GM19438 (cell line): ENCODE measurements at regions not wholly inside any gene's neighbourhood (a gene's known extent, or its start where the extent isn't known, plus 50 kb on each side); places are given as distances from the start of the nearest gene placed in this dataset.

Experiments
- ATAC-seq: cut with Tn5 transposase; IDR thresholded peaks from one replicate; pipeline ENCODE4 v1.9.1; 2021; ENCODE audit warnings: low read depth; ENCODE audit not compliant: unreplicated experiment

- ATAC-seq = no peak
Measured at GRCh38 chr2:177072090-177072489, 140.5 kb upstream of the HNRNPA3 start.

GRCh38 chr2:177073611-177074010 is 139.0 kb upstream of the HNRNPA3 start:
- ATAC-seq = no peak

- no peak for ATAC-seq
Measured at GRCh38 chr2:177074099-177074710, 138.4 kb upstream of the HNRNPA3 start.

- ATAC-seq = no peak
Measured at GRCh38 chr2:177075254-177075653, 137.3 kb upstream of the HNRNPA3 start.

- ATAC-seq = no peak
Measured at GRCh38 chr2:177076636-177077179, 135.9 kb upstream of the HNRNPA3 start.

GRCh38 chr2:177077778-177078177 is 134.8 kb upstream of the HNRNPA3 start:
- no peak for ATAC-seq

- no peak for ATAC-seq
Measured at GRCh38 chr2:177078416-177078815, 134.2 kb upstream of the HNRNPA3 start.

- ATAC-seq = no peak
Measured at GRCh38 chr2:177078855-177079254, 133.7 kb upstream of the HNRNPA3 start.

GRCh38 chr2:177080746-177081284 is 131.8 kb upstream of the HNRNPA3 start:
- no peak for ATAC-seq

GRCh38 chr2:177084607-177085006 is 128.0 kb upstream of the HNRNPA3 start:
- ATAC-seq = no peak

GRCh38 chr2:177088529-177088928 is 124.1 kb upstream of the HNRNPA3 start:
- ATAC-seq = no peak

GRCh38 chr2:177090967-177091366 is 121.6 kb upstream of the HNRNPA3 start:
- no peak for ATAC-seq

- no peak for ATAC-seq
Measured at GRCh38 chr2:177093371-177093770, 119.2 kb upstream of the HNRNPA3 start.

- no peak for ATAC-seq
Measured at GRCh38 chr2:177098001-177098613, 114.5 kb upstream of the HNRNPA3 start.

GRCh38 chr2:177101930-177102329 is 110.7 kb upstream of the HNRNPA3 start:
- ATAC-seq = no peak

GRCh38 chr2:177106212-177106611 is 106.4 kb upstream of the HNRNPA3 start:
- ATAC-seq = peak; percentile 72

GRCh38 chr2:177108890-177109289 is 103.7 kb upstream of the HNRNPA3 start:
- no peak for ATAC-seq

- no peak for ATAC-seq
Measured at GRCh38 chr2:177114712-177115111, 97.9 kb upstream of the HNRNPA3 start.

- ATAC-seq = no peak
Measured at GRCh38 chr2:177117755-177118154, 94.8 kb upstream of the HNRNPA3 start.

- no peak for ATAC-seq
Measured at GRCh38 chr2:177118636-177119035, 94.0 kb upstream of the HNRNPA3 start.

GRCh38 chr2:177119099-177119498 is 93.5 kb upstream of the HNRNPA3 start:
- ATAC-seq = no peak

- no peak for ATAC-seq
Measured at GRCh38 chr2:177123048-177123447, 89.5 kb upstream of the HNRNPA3 start.
